ENCODE measurements at regions not wholly inside any gene's neighbourhood (a gene's known extent, or its start where the extent isn't known, plus 50 kb on each side); places are given as distances from the start of the nearest gene placed in this dataset.

GRCh38 chr11:123378096-123378495 lies 52.0 kb upstream of the GRAMD1B start:
- peaks cover 3 to 5% of the 10 kb centered on the region in 2 donors for H3K4me1 ChIP-seq (replicated peaks in 1 of 2)
- H3K4me3 ChIP-seq: no peak overlapping the region
- WGBS, 10 experiments: 0 to 100% (median 80%) methylated on average over 1 to 3 of the region's 3 CpGs; no CpG with 5 or more reads in 2 of the 10 experiments
- no peak overlapping the region for H3K27ac ChIP-seq
- no peak for ATAC-seq (replicated peaks in 6 of 8)
- in situ Hi-C loops (cut with MboI; ENCODE audit: low pct_unique_long_range_greater_than_20kb in 2 of 9, low sequenced_read_pairs in 9 of 9, unreplicated experiment in 9 of 9): no loop called here

DNA sequence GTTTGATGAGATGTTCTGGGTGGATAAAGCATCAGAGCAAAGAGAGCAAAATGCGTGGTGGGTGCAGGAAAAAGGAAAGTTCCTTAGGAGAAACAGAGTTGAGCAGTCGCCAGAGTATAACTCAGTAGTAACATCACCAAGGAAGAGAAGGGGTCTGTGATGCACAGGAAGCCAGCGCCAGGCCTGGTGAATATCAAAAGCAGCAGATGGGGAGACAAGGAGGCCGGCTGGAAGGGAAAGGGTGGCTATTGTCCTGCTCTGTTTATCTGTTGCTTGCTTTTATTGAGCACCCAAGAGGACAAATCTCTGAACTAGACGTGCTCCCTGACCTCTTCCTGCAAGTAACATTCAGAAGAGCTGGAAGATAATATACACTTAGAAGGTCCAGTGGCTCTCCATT lies 52.7 kb upstream of the GRAMD1B start:
- 0 to 86% (median 37%) methylated on average over 1 to 5 of the region's 5 CpGs for WGBS, 10 experiments
- Histone ChIP-seq H3K4me1 (replicated peaks in 1 of 2) (peaks cover 3 to 5% of the 10 kb centered on the region in 2 donors), H3K27ac (no peak overlapping the region), H3K4me3 (no peak overlapping the region)
- no peak for ATAC-seq (replicated peaks in 6 of 8)
- in situ Hi-C loops (cut with MboI; ENCODE audit: low pct_unique_long_range_greater_than_20kb in 2 of 9, low sequenced_read_pairs in 9 of 9, unreplicated experiment in 9 of 9): no loop called here

DNA sequence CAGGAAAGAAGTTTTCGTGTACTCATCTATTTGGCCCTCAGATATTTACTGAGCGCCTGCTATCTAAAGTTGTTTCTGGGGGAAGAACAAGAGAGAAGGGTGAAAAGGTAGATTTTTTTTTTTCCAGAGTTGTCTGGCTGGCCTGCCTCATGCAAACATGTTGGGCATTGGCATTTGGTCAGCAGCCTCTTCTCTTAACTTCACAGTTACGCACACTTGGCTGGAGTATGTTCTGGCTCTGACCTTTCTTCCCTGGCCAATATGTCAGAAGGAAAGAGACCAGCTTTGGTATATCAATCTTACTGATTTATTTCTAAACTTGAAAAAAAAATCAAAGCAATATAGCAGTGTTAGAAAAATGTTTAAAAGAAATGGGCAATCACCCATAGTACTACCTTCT lies 54.2 kb upstream of the GRAMD1B start:
- ATAC-seq (replicated peaks in 6 of 8): no peak
- Histone ChIP-seq H3K4me3 (no peak overlapping the region), H3K4me1 (replicated peaks in 1 of 2) (peaks cover 3 to 5% of the 10 kb centered on the region in 2 donors), H3K27ac (no peak overlapping the region)
- 73 to 100% (median 90%) methylated on average over 1 to 3 of the region's 3 CpGs; no CpG with 5 or more reads in 1 of the 10 experiments for WGBS, 10 experiments
- in situ Hi-C loops (cut with MboI; ENCODE audit: low pct_unique_long_range_greater_than_20kb in 2 of 9, low sequenced_read_pairs in 9 of 9, unreplicated experiment in 9 of 9): no loop called here

DNA sequence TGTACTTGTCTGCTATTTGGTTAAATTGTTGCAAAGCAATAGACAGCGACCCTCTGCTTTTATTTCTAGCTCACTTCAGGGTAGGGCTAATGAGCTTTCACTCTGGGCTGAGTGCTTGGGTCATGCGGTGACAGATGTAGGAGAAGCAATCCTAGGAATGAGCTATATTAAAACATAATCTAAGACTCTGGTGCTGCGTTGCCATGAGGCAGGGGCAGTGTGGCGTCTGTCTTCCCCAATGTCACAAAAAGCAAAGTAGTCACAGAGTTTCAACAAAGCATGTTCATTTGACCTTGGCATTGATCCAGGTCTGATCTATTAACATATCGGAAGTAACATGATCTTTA lies 55.5 kb upstream of the GRAMD1B start:
- Histone ChIP-seq H3K27ac (no peak overlapping the region), H3K4me3 (no peak overlapping the region), H3K4me1 (replicated peaks in 1 of 2) (peaks cover 3 to 5% of the 10 kb centered on the region in 2 donors)
- 33 to 100% (median 80%) methylated on average over 1 to 5 of the region's 5 CpGs; no CpG with 5 or more reads in 1 of the 10 experiments for WGBS, 10 experiments
- no peak for ATAC-seq (replicated peaks in 6 of 8)
- in situ Hi-C loops (cut with MboI; ENCODE audit: low pct_unique_long_range_greater_than_20kb in 2 of 9, low sequenced_read_pairs in 9 of 9, unreplicated experiment in 9 of 9): no loop called here

DNA sequence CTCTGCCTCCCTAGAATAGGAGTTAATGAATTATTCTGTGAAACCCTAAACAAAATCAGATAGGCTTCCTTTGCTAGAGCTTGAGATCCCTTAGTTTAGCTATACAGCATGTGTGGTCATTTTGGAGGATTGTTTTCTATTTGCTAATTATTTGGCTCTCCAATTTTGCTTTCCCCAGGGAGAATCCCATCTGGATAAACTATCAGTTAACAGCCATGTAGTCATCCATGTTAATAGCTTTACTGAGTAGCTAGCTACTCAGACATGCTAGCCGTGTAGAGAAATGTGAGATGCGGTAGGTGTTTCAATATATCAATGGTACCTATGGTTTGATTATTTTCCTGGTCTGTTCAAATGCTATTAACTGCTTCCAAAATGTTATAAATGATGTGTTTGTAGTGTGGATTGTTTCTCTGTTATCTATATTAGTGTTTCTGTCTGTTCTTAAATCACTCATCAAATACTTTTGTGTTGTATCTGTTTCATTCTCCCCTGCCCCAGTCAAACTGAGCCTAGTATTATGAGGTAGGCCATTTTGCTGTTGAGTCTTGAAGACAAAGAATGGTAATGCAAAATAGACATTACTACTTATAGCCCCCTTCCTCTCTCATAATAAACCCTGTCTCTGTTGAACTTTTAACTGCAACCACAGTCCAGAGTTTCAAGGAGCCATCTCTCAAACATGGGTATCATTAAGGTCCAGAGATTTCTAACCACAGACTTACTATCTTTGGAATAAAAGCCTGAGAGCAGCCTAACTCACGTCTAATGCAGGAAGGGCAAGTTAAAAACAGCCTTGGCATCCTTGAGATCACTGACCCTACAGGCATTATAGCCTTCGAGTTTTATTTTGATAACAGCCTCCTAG lies 56.1 kb upstream of the GRAMD1B start:
- 7 to 100% (median 75%) methylated on average over 1 to 3 of the region's 4 CpGs; no CpG with 5 or more reads in 1 of the 10 experiments for WGBS, 10 experiments
- Histone ChIP-seq H3K27ac (no peak overlapping the region), H3K4me1 (replicated peaks in 1 of 2) (peaks cover 3 to 5% of the 10 kb centered on the region in 2 donors), H3K4me3 (no peak overlapping the region)
- in situ Hi-C loops (cut with MboI; ENCODE audit: low pct_unique_long_range_greater_than_20kb in 2 of 9, low sequenced_read_pairs in 9 of 9, unreplicated experiment in 9 of 9): no loop called here
- ATAC-seq (replicated peaks in 6 of 8): no peak

- no peak for ATAC-seq (replicated peaks in 6 of 8)
Observed at GRCh38 chr11:123371506-123372297, 58.4 kb upstream of the GRAMD1B start.

GRCh38 chr11:123366924-123367323 lies 63.1 kb upstream of the GRAMD1B start:
- in situ Hi-C loops (cut with MboI; ENCODE audit: low pct_unique_long_range_greater_than_20kb in 2 of 9, low sequenced_read_pairs in 9 of 9, unreplicated experiment in 9 of 9): no loop called here
- H3K4me1 ChIP-seq (replicated peaks in 1 of 2): peaks cover 0 to 17% of the 10 kb centered on the region in 2 donors
- no peak overlapping the region for H3K4me3 ChIP-seq
- ATAC-seq (replicated peaks in 6 of 8): no peak
- H3K27ac ChIP-seq: no peak overlapping the region
- WGBS, 10 experiments: 0 to 100% (median 89%) methylated on average over 1 to 6 of the region's 6 CpGs

More at GRCh38 chr11:123371506-123372297, 58.4 kb upstream of the GRAMD1B start:
- peaks cover 0 to 5% of the 10 kb centered on the region in 2 donors for H3K4me1 ChIP-seq (replicated peaks in 1 of 2)
- H3K27ac ChIP-seq: no peak overlapping the region
- no peak overlapping the region for H3K4me3 ChIP-seq
- in situ Hi-C loops (cut with MboI; ENCODE audit: low pct_unique_long_range_greater_than_20kb in 2 of 9, low sequenced_read_pairs in 9 of 9, unreplicated experiment in 9 of 9): no loop called here
- 8 to 80% (median 60%) methylated on average over 2 to 3 of the region's 3 CpGs; no CpG with 5 or more reads in 2 of the 10 experiments for WGBS, 10 experiments

DNA sequence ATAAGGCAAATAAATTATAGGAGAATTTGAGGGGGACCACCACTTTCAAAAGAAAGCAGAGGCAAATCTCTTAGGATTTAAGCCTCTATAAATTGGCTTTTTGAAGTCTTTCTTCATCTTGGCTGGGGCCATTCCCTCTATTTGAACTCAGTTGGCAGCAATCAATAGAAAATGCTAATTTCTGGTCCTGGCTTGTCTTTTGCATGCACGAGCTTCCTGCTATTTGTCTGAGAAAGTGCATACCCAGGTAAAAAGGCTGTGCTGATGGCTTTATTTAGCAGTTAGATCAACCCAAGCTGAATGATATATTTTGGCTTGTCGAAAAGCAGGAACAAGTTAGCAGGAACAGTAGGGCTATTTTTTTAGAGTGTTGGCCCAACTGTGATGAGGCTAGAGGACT lies 64.1 kb upstream of the GRAMD1B start:
- in situ Hi-C loops (cut with MboI; ENCODE audit: low pct_unique_long_range_greater_than_20kb in 2 of 9, low sequenced_read_pairs in 9 of 9, unreplicated experiment in 9 of 9): no loop called here
- no peak overlapping the region for H3K27ac ChIP-seq
- ATAC-seq (replicated peaks in 6 of 8): no peak
- peaks cover 0 to 17% of the 10 kb centered on the region in 2 donors for H3K4me1 ChIP-seq (replicated peaks in 1 of 2)
- WGBS, 10 experiments: 0 to 48% (median 17%) methylated on average over 1 to 2 of the region's 2 CpGs; no CpG with 5 or more reads in 1 of the 10 experiments
- no peak overlapping the region for H3K4me3 ChIP-seq

GRCh38 chr11:123364080-123364479 lies 66.0 kb upstream of the GRAMD1B start:
- whole genome bisulfite sequencing, 10 experiments: 75 to 100% (median 88%) methylated on average over 1 to 9 of the region's 9 CpGs; no CpG with 5 or more reads in 2 of the 10 experiments
- ATAC-seq (replicated peaks in 6 of 8): no peak
- no peak overlapping the region for H3K4me3 ChIP-seq
- peaks cover 0 to 17% of the 10 kb centered on the region in 2 donors for H3K4me1 ChIP-seq (replicated peaks in 1 of 2)
- in situ Hi-C loops (cut with MboI; ENCODE audit: low pct_unique_long_range_greater_than_20kb in 2 of 9, low sequenced_read_pairs in 9 of 9, unreplicated experiment in 9 of 9): no loop called here
- no peak overlapping the region for H3K27ac ChIP-seq

GRCh38 chr11:123363556-123363955 lies 66.5 kb upstream of the GRAMD1B start:
- Histone ChIP-seq H3K27ac (no peak overlapping the region), H3K4me3 (no peak overlapping the region), H3K4me1 (replicated peaks in 1 of 2) (peaks cover 0 to 17% of the 10 kb centered on the region in 2 donors)
- in situ Hi-C loops (cut with MboI; ENCODE audit: low pct_unique_long_range_greater_than_20kb in 2 of 9, low sequenced_read_pairs in 9 of 9, unreplicated experiment in 9 of 9): no loop called here
- ATAC-seq (replicated peaks in 6 of 8): no peak
- 0 to 100% (median 61%) methylated on average over 1 to 4 of the region's 4 CpGs; no CpG with 5 or more reads in 1 of the 10 experiments for WGBS, 10 experiments

DNA sequence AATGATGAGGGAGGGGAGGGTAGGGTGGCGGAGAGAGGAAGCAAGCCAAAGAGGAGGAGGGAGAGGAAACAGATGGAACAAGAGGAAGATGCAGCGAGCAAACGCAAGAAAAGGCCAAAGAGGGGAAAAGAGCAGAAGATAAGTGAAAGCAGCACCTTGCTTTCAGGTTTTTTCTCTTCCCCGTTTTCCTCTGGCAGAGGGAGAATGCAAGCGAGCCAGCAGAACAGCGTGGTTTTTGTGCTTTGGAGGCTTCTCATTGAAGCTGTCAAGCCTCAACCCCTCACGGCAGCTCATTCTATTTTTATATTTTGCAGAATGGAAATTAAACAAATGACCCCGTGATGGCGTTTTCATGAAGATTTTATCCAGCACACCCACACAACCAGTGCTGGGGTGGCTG lies 67.1 kb upstream of the GRAMD1B start:
- ATAC-seq (replicated peaks in 6 of 8): no peak
- no peak overlapping the region for H3K27ac ChIP-seq
- 0 to 100% (median 77%) methylated on average over 1 to 9 of the region's 9 CpGs for WGBS, 10 experiments
- in situ Hi-C loops (cut with MboI; ENCODE audit: low pct_unique_long_range_greater_than_20kb in 2 of 9, low sequenced_read_pairs in 9 of 9, unreplicated experiment in 9 of 9): no loop called here
- no peak overlapping the region for H3K4me3 ChIP-seq
- H3K4me1 ChIP-seq (replicated peaks in 1 of 2): peaks cover 0 to 17% of the 10 kb centered on the region in 2 donors

DNA sequence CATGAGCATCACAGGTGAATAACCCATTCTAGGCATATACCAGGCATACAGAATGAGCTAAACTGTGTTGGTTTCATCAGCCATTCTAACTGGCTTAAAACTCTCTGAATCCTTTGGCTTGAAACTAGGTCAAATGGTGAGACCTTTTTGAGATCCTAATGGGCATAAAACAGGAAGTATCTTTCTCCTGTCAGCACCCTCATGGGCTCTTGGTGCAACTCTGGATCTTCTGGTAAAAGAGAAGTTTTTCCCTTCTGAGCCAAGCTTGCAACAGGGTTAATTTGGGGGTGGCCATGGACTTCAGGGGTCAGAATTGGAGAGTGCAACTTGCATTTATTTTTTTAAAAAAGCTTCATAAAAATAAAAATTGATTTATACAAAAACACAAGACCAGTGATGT lies 67.9 kb upstream of the GRAMD1B start:
- in situ Hi-C loops (cut with MboI; ENCODE audit: low pct_unique_long_range_greater_than_20kb in 2 of 9, low sequenced_read_pairs in 9 of 9, unreplicated experiment in 9 of 9): no loop called here
- no peak overlapping the region for H3K4me3 ChIP-seq
- peaks cover 0 to 17% of the 10 kb centered on the region in 2 donors for H3K4me1 ChIP-seq (replicated peaks in 1 of 2)
- H3K27ac ChIP-seq: no peak overlapping the region
- no peak for ATAC-seq (replicated peaks in 6 of 8)

- WGBS, 10 experiments: 22 to 71% (median 40%) methylated on average over 1 of the region's 1 CpG; no CpG with 5 or more reads in 7 of the 10 experiments
- no peak overlapping the region for H3K27ac ChIP-seq
- ATAC-seq (replicated peaks in 6 of 8): no peak
Observed at GRCh38 chr11:123361110-123361509, 69.0 kb upstream of the GRAMD1B start.

More at GRCh38 chr11:123361110-123361509, 69.0 kb upstream of the GRAMD1B start:
- in situ Hi-C loops (cut with MboI; ENCODE audit: low pct_unique_long_range_greater_than_20kb in 2 of 9, low sequenced_read_pairs in 9 of 9, unreplicated experiment in 9 of 9): no loop called here
- Histone ChIP-seq H3K4me1 (replicated peaks in 1 of 2) (peaks cover 0 to 14% of the 10 kb centered on the region in 2 donors), H3K4me3 (no peak overlapping the region)

Measured in motor neuron (in vitro differentiated cells).